IPS-18a (cell line): ENCODE measurements at regions not wholly inside any gene's neighbourhood (a gene's known extent, or its start where the extent isn't known, plus 50 kb on each side); places are given as distances from the start of the nearest gene placed in this dataset.
"Not testable (repeated sequence)": the region's sequence is repeated elsewhere in the genome, so short reads cannot be mapped to it uniquely, and the experiment has no call there.

ENCODE experiments used
- H3K27ac ChIP-seq: one replicate; pipeline ENCODE4 v1.5.1; 2013; ENCODE audit warnings: low read length
- H3K27me3 ChIP-seq: one replicate; pipeline ENCODE4 v1.6.1; 2013; ENCODE audit warnings: mild to moderate bottlenecking, low read length; ENCODE audit not compliant: control insufficient read depth, insufficient read depth
- H3K36me3 ChIP-seq: one replicate; pipeline ENCODE4 v1.6.1; 2013; ENCODE audit warnings: low read depth, low read length; ENCODE audit not compliant: control insufficient read depth
- H3K4me1 ChIP-seq: one replicate; pipeline ENCODE4 v1.6.1; 2013; ENCODE audit warnings: low read depth, low read length; ENCODE audit not compliant: control insufficient read depth
- H3K4me3 ChIP-seq: one replicate; pipeline ENCODE4 v1.5.1; 2013; ENCODE audit warnings: low read length
- H3K9ac ChIP-seq: one replicate; pipeline ENCODE4 v1.6.1; 2013; ENCODE audit warnings: mild to moderate bottlenecking, low read length, moderate library complexity
- H3K9me3 ChIP-seq: one replicate; pipeline ENCODE4 v1.6.1; 2013; ENCODE audit warnings: low read depth, low read length; ENCODE audit not compliant: control insufficient read depth

- H3K9ac ChIP-seq = no peak overlapping the region
- no peak overlapping the region for H3K4me3 ChIP-seq
- H3K27ac ChIP-seq = no peak overlapping the region
- H3K36me3 ChIP-seq = no peaks in the 10 kb centered on the region
- no peaks in the 10 kb centered on the region for H3K9me3 ChIP-seq
- no peaks in the 10 kb centered on the region for H3K27me3 ChIP-seq
- H3K4me1 ChIP-seq = no peaks in the 10 kb centered on the region
Measured at GRCh38 chr13:69243366-69243765, 864.3 kb upstream of the ATXN8OS start.

- Histone ChIP-seq H3K4me3 (no peak overlapping the region), H3K27me3 (no peaks in the 10 kb centered on the region), H3K36me3 (no peaks in the 10 kb centered on the region), H3K9ac (no peak overlapping the region), H3K4me1 (peaks cover 16% of the 10 kb centered on the region), H3K9me3 (no peaks in the 10 kb centered on the region), H3K27ac (peak overlapping the region; percentile 61)
Measured at GRCh38 chr13:69234171-69234570, 873.5 kb upstream of the ATXN8OS start.

- no peak overlapping the region for H3K9ac ChIP-seq
- H3K9me3 ChIP-seq = no peaks in the 10 kb centered on the region
- no peaks in the 10 kb centered on the region for H3K4me1 ChIP-seq
- H3K27ac ChIP-seq = no peak overlapping the region
- no peak overlapping the region for H3K4me3 ChIP-seq
- no peaks in the 10 kb centered on the region for H3K36me3 ChIP-seq
- H3K27me3 ChIP-seq = no peaks in the 10 kb centered on the region
Measured at GRCh38 chr13:69226427-69226826, 881.2 kb upstream of the ATXN8OS start.

- not testable (repeated sequence) for H3K27ac ChIP-seq, H3K27me3 ChIP-seq, H3K4me3 ChIP-seq, H3K36me3 ChIP-seq, H3K4me1 ChIP-seq, H3K9me3 ChIP-seq, H3K9ac ChIP-seq
Measured at GRCh38 chr13:69221633-69222498, 885.8 kb upstream of the ATXN8OS start.

GRCh38 chr13:69213396-69213795, 894.2 kb upstream of the ATXN8OS start:
- Histone ChIP-seq H3K4me1 (no peaks in the 10 kb centered on the region), H3K27me3 (no peaks in the 10 kb centered on the region), H3K27ac (no peak overlapping the region)

GRCh38 chr13:69204620-69205019, 903.0 kb upstream of the ATXN8OS start:
- no peaks in the 10 kb centered on the region for H3K27me3 ChIP-seq
- no peak overlapping the region for H3K9ac ChIP-seq
- peaks cover 13% of the 10 kb centered on the region for H3K4me1 ChIP-seq

More at GRCh38 chr13:69213396-69213795, 894.2 kb upstream of the ATXN8OS start:
- Histone ChIP-seq H3K9ac (no peak overlapping the region), H3K9me3 (no peaks in the 10 kb centered on the region), H3K36me3 (no peaks in the 10 kb centered on the region), H3K4me3 (no peak overlapping the region)

GRCh38 chr13:69202996-69203395, 904.6 kb upstream of the ATXN8OS start:
- no peak overlapping the region for H3K27ac ChIP-seq

More at GRCh38 chr13:69204620-69205019, 903.0 kb upstream of the ATXN8OS start:
- no peak overlapping the region for H3K27ac ChIP-seq
- H3K9me3 ChIP-seq = no peaks in the 10 kb centered on the region
- H3K4me3 ChIP-seq = no peak overlapping the region
- H3K36me3 ChIP-seq = no peaks in the 10 kb centered on the region

GRCh38 chr13:69199664-69200063, 908.0 kb upstream of the ATXN8OS start:
- no peaks in the 10 kb centered on the region for H3K27me3 ChIP-seq
- peaks cover 30% of the 10 kb centered on the region for H3K4me1 ChIP-seq
- H3K36me3 ChIP-seq = no peaks in the 10 kb centered on the region
- no peak overlapping the region for H3K9ac ChIP-seq
- H3K9me3 ChIP-seq = no peaks in the 10 kb centered on the region
- no peak overlapping the region for H3K27ac ChIP-seq
- no peak overlapping the region for H3K4me3 ChIP-seq

More at GRCh38 chr13:69202996-69203395, 904.6 kb upstream of the ATXN8OS start:
- no peaks in the 10 kb centered on the region for H3K36me3 ChIP-seq
- H3K4me3 ChIP-seq = no peak overlapping the region
- no peaks in the 10 kb centered on the region for H3K9me3 ChIP-seq
- H3K9ac ChIP-seq = no peak overlapping the region
- H3K4me1 ChIP-seq = peaks cover 16% of the 10 kb centered on the region
- H3K27me3 ChIP-seq = no peaks in the 10 kb centered on the region

GRCh38 chr13:69198706-69199105, 908.9 kb upstream of the ATXN8OS start:
- H3K4me1 ChIP-seq = peaks cover 31% of the 10 kb centered on the region
- H3K4me3 ChIP-seq = no peak overlapping the region
- H3K27ac ChIP-seq = no peak overlapping the region
- no peaks in the 10 kb centered on the region for H3K9me3 ChIP-seq
- H3K27me3 ChIP-seq = no peaks in the 10 kb centered on the region
- H3K9ac ChIP-seq = no peak overlapping the region
- no peaks in the 10 kb centered on the region for H3K36me3 ChIP-seq

- peaks cover 18% of the 10 kb centered on the region for H3K4me1 ChIP-seq
- H3K36me3 ChIP-seq = no peaks in the 10 kb centered on the region
- no peak overlapping the region for H3K4me3 ChIP-seq
- no peak overlapping the region for H3K27ac ChIP-seq
- no peaks in the 10 kb centered on the region for H3K9me3 ChIP-seq
- no peak overlapping the region for H3K9ac ChIP-seq
- H3K27me3 ChIP-seq = no peaks in the 10 kb centered on the region
Measured at GRCh38 chr13:69194130-69194529, 913.5 kb upstream of the ATXN8OS start.

GRCh38 chr13:69180034-69180433, 927.6 kb upstream of the ATXN8OS start:
- no peaks in the 10 kb centered on the region for H3K27me3 ChIP-seq
- H3K4me1 ChIP-seq = no peaks in the 10 kb centered on the region
- no peak overlapping the region for H3K4me3 ChIP-seq
- no peak overlapping the region for H3K27ac ChIP-seq
- H3K9ac ChIP-seq = no peak overlapping the region
- H3K36me3 ChIP-seq = no peaks in the 10 kb centered on the region
- H3K9me3 ChIP-seq = no peaks in the 10 kb centered on the region

GRCh38 chr13:69178000-69178399, 929.6 kb upstream of the ATXN8OS start:
- Histone ChIP-seq H3K9ac (no peak overlapping the region), H3K27me3 (no peaks in the 10 kb centered on the region), H3K36me3 (no peaks in the 10 kb centered on the region), H3K9me3 (no peaks in the 10 kb centered on the region), H3K4me3 (no peak overlapping the region), H3K27ac (no peak overlapping the region), H3K4me1 (peaks cover 3% of the 10 kb centered on the region)
